BLaER1 treated with 17β-estradiol and CSF1 and Interleukin-3, amounts not matched to agents 10 nM and 100 nM (cell line): ENCODE measurements at regions not wholly inside any gene's neighbourhood (a gene's known extent, or its start where the extent isn't known, plus 50 kb on each side); places are given as distances from the start of the nearest gene placed in this dataset.
"Not testable (repeated sequence)": the region's sequence is repeated elsewhere in the genome, so short reads cannot be mapped to it uniquely, and the experiment has no call there.

ENCODE experiments used
- H3K27ac ChIP-seq, 11 experiments: shearing (Covaris generic); formaldehyde crosslinking; 2 replicates each; pipeline ENCODE4 v1.8.1; 2022
- H3K27me3 ChIP-seq, 11 experiments: shearing (Covaris generic); formaldehyde crosslinking; 2 replicates each; pipeline ENCODE4 v1.8.1; 2022
- H3K36me3 ChIP-seq, 11 experiments: shearing (Covaris generic); formaldehyde crosslinking; 2 replicates each; pipeline ENCODE4 v1.8.1; 2022
- H3K4me1 ChIP-seq, 10 experiments: shearing (Covaris generic); formaldehyde crosslinking; 2 replicates each; pipeline ENCODE4 v1.8.1; 2022
- H3K4me2 ChIP-seq, 11 experiments: shearing (Covaris generic); formaldehyde crosslinking; 2 replicates each; pipeline ENCODE4 v1.8.1; 2022
- H3K4me3 ChIP-seq, 10 experiments: shearing (Covaris generic); formaldehyde crosslinking; 2 replicates each; pipeline ENCODE4 v1.8.1; 2022
- H3K9ac ChIP-seq, 11 experiments: shearing (Covaris generic); formaldehyde crosslinking; 2 replicates each; pipeline ENCODE4 v1.8.1; 2022
- H3K9me3 ChIP-seq, 11 experiments: shearing (Covaris generic); formaldehyde crosslinking; replicated peaks in 1 of 11; 2 replicates each; pipeline ENCODE4 v1.8.1; 2022
- H4K20me1 ChIP-seq, 11 experiments: shearing (Covaris generic); formaldehyde crosslinking; 2 replicates each; pipeline ENCODE4 v1.8.1; 2022
- Cebpa-rat ChIP-seq, 11 experiments: shearing (Covaris generic); IDR thresholded peaks; 2 replicates each; pipeline ENCODE4 v1.8.1; 2022

- Histone ChIP-seq H4K20me1 (no peaks in the 10 kb centered on the region), H3K36me3 (peaks cover 0 to 5% (median 0%) of the 10 kb centered on the region in 11 experiments; a peak in 1 of 22 replicates), H3K9me3 (peaks cover 25 to 49% (median 37%) of the 10 kb centered on the region in 11 experiments), H3K9ac (no peak overlapping the region), H3K4me1 (peaks cover 7 to 22% (median 9%) of the 10 kb centered on the region in 10 experiments; a peak in 17 of 20 replicates), H3K27ac (no peak overlapping the region), H3K4me2 (0 out of 22 replicates have a peak overlapping the region, but pooled peaks of 1 of the 11 experiments have one; percentile 4), H3K27me3 (no peaks in the 10 kb centered on the region), H3K4me3 (no peak overlapping the region)
- TF ChIP-seq Cebpa-rat (IDR thresholded peaks at IDR 0.05), result no peak
Measured at GRCh38 chr2:236835307-236836024, 250.2 kb upstream of the COPS8 start.

DNA sequence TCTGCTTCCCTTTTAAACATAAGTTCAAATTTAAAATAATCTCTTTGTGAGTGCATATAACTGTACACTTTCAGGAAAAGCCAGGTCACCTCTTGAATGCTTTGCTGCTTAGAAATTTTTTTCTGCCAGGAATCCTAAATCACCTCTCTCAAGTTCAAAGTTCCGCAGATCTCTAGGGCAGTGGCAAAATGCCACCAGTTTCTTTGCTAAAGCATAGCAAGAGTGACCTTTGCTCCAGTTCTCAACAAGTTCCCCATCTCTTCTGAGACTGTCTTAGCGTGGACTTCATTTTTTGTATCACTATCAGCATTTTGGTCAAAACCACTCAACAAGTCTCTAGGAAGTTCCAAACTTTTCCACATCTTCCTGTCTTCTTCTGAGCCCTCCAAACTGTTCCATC, 249.7 kb upstream of the COPS8 start:
- H3K27me3 ChIP-seq, H3K36me3 ChIP-seq, H3K9ac ChIP-seq, H4K20me1 ChIP-seq, H3K27ac ChIP-seq, H3K4me3 ChIP-seq: not testable (repeated sequence)
- H3K9me3 ChIP-seq, result peaks cover 25 to 49% (median 37%) of the 10 kb centered on the region in 11 experiments
- H3K4me1 ChIP-seq, result peaks cover 7 to 22% (median 9%) of the 10 kb centered on the region in 10 experiments; a peak in 17 of 20 replicates
- H3K4me2 ChIP-seq, result 0 out of 22 replicates have a peak overlapping the region, but pooled peaks of 1 of the 11 experiments have one; percentile 13

- H3K9me3 ChIP-seq, result peaks cover 41 to 68% (median 55%) of the 10 kb centered on the region in 11 experiments
- no peak overlapping the region for H3K9ac ChIP-seq
- H3K27ac ChIP-seq, result no peak overlapping the region
- no peak overlapping the region for H3K4me2 ChIP-seq
- H3K4me3 ChIP-seq, result no peak overlapping the region
- TF ChIP-seq Cebpa-rat (IDR thresholded peaks at IDR 0.05), result no peak
- H3K27me3 ChIP-seq, result no peaks in the 10 kb centered on the region
- H4K20me1 ChIP-seq, result no peaks in the 10 kb centered on the region
- H3K4me1 ChIP-seq, result peaks cover 0 to 11% (median 2%) of the 10 kb centered on the region in 10 experiments; a peak in 2 of 20 replicates
- H3K36me3 ChIP-seq, result peaks cover 0 to 5% (median 0%) of the 10 kb centered on the region in 11 experiments; a peak in 2 of 22 replicates
Measured at GRCh38 chr2:236840215-236840614, 245.5 kb upstream of the COPS8 start.

GRCh38 chr2:236840857-236841256, 244.8 kb upstream of the COPS8 start:
- Histone ChIP-seq H3K27me3 (no peaks in the 10 kb centered on the region), H4K20me1 (no peaks in the 10 kb centered on the region), H3K9ac (no peak overlapping the region), H3K4me1 (peaks cover 0 to 8% (median 2%) of the 10 kb centered on the region in 10 experiments; a peak in 2 of 20 replicates), H3K4me3 (no peak overlapping the region), H3K4me2 (no peak overlapping the region), H3K36me3 (peaks cover 0 to 9% (median 0%) of the 10 kb centered on the region in 11 experiments; a peak in 1 of 22 replicates), H3K27ac (no peak overlapping the region), H3K9me3 (peaks cover 41 to 68% (median 55%) of the 10 kb centered on the region in 11 experiments)
- TF ChIP-seq Cebpa-rat (IDR thresholded peaks at IDR 0.05), result no peak

GRCh38 chr2:236841389-236841788, 244.3 kb upstream of the COPS8 start:
- H3K27ac ChIP-seq, result no peak overlapping the region
- H3K27me3 ChIP-seq, result no peaks in the 10 kb centered on the region
- H4K20me1 ChIP-seq, result no peaks in the 10 kb centered on the region
- TF ChIP-seq Cebpa-rat (IDR thresholded peaks at IDR 0.05), result no peak
- H3K36me3 ChIP-seq, result peaks cover 0 to 9% (median 0%) of the 10 kb centered on the region in 11 experiments; a peak in 1 of 22 replicates
- peaks cover 42 to 68% (median 55%) of the 10 kb centered on the region in 11 experiments for H3K9me3 ChIP-seq
- H3K9ac ChIP-seq, result no peak overlapping the region
- H3K4me1 ChIP-seq, result peaks cover 0 to 6% (median 1%) of the 10 kb centered on the region in 10 experiments; a peak in 2 of 20 replicates
- no peak overlapping the region for H3K4me2 ChIP-seq
- no peak overlapping the region for H3K4me3 ChIP-seq

- Histone ChIP-seq H3K27ac (no peak overlapping the region), H3K9me3 (peaks cover 30 to 59% (median 41%) of the 10 kb centered on the region in 11 experiments), H4K20me1 (no peaks in the 10 kb centered on the region), H3K4me2 (no peak overlapping the region), H3K4me1 (peaks cover 0 to 6% (median 0%) of the 10 kb centered on the region in 10 experiments; a peak in 1 of 20 replicates), H3K9ac (no peak overlapping the region), H3K36me3 (peaks cover 0 to 9% (median 0%) of the 10 kb centered on the region in 11 experiments; a peak in 1 of 22 replicates), H3K27me3 (no peaks in the 10 kb centered on the region), H3K4me3 (no peak overlapping the region)
- no peak for TF ChIP-seq Cebpa-rat (IDR thresholded peaks at IDR 0.05)
Measured at GRCh38 chr2:236843161-236843968, 242.3 kb upstream of the COPS8 start.

- peaks cover 28 to 59% (median 41%) of the 10 kb centered on the region in 11 experiments for H3K9me3 ChIP-seq
- no peaks in the 10 kb centered on the region for H3K27me3 ChIP-seq
- H3K27ac ChIP-seq, result no peak overlapping the region
- no peaks in the 10 kb centered on the region for H4K20me1 ChIP-seq
- H3K36me3 ChIP-seq, result peaks cover 0 to 9% (median 0%) of the 10 kb centered on the region in 11 experiments; a peak in 1 of 22 replicates
- H3K9ac ChIP-seq, result no peak overlapping the region
- H3K4me3 ChIP-seq, result peak overlapping the region in 1 of 10 experiments; percentile 11; a peak in 1 of 20 replicates
- H3K4me1 ChIP-seq, result peaks cover 0 to 6% (median 0%) of the 10 kb centered on the region in 10 experiments; a peak in 1 of 20 replicates
- TF ChIP-seq Cebpa-rat (IDR thresholded peaks at IDR 0.05), result no peak
- no peak overlapping the region for H3K4me2 ChIP-seq
Measured at GRCh38 chr2:236844711-236845110, 241.0 kb upstream of the COPS8 start.

DNA sequence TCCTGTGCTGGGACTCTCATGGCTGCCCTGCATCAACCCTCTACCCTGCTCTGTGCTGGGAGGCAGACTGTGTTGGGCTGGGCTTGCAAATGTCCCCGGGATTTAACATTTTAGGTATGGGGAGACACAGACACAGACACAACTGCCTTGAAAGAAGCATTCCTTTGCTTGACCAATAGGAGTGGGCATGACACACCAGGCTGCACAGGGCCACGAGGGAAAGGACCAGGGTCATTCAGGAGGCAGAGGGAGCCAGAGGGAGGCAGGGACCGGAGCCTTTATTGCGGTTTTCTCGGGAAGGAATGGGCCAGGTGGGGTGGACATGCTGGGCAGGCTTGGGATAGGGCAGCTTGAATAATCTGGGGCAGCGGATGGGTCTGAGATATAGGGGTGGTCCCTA, 238.7 kb upstream of the COPS8 start:
- Histone ChIP-seq H3K4me2 (no peak overlapping the region), H3K4me1 (peaks cover 0 to 6% (median 0%) of the 10 kb centered on the region in 10 experiments; a peak in 1 of 20 replicates), H3K27ac (no peak overlapping the region), H3K9me3 (peaks cover 28 to 53% (median 41%) of the 10 kb centered on the region in 11 experiments), H3K27me3 (no peaks in the 10 kb centered on the region), H4K20me1 (no peaks in the 10 kb centered on the region), H3K36me3 (peaks cover 0 to 9% (median 0%) of the 10 kb centered on the region in 11 experiments; a peak in 1 of 22 replicates), H3K9ac (no peak overlapping the region), H3K4me3 (no peak overlapping the region)
- no peak for TF ChIP-seq Cebpa-rat (IDR thresholded peaks at IDR 0.05)
